Astrocyte (in vitro differentiated cells and primary cell): ENCODE measurements at regions not wholly inside any gene's neighbourhood (a gene's known extent, or its start where the extent isn't known, plus 50 kb on each side); places are given as distances from the start of the nearest gene placed in this dataset.

Experiments
- CTCF ChIP-seq: IDR thresholded peaks from 2 replicates; pipeline ENCODE4 v1.5.1; 2011; ENCODE audit warnings: low read depth, mild to moderate bottlenecking, inconsistent platforms, low read length, moderate library complexity; ENCODE audit not compliant: insufficient read depth
- EZH2 ChIP-seq: IDR thresholded peaks from 2 replicates; pipeline ENCODE4 v1.6.1; 2012; ENCODE audit warnings: mild to moderate bottlenecking, low read length, inconsistent platforms; ENCODE audit not compliant: insufficient read depth

DNA sequence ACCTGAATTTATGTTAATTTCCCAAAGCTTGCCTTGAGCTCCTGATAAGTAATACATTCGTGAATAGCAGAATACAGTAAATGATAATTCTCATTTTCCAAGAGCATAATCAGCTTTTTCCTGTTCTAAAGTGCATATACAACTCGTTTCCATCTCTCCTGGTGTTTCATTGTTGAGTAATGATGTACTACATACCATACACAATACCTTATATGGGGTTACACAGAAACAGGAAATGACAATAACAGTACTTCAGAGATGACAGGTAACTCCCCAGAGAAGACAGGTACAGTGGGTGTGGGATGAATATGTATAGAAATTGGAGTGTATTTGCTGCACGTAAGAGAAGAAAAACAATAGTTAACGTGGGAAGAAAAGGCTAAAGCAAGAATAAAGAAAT, 287.1 kb downstream of the TENT4A start:
- no peak for TF ChIP-seq CTCF
- no peak for TF ChIP-seq EZH2
